Osteocyte (in vitro differentiated cells): ENCODE measurements at regions not wholly inside any gene's neighbourhood (a gene's known extent, or its start where the extent isn't known, plus 50 kb on each side); places are given as distances from the start of the nearest gene placed in this dataset.
"Not testable (repeated sequence)": the region's sequence is repeated elsewhere in the genome, so short reads cannot be mapped to it uniquely, and the experiment has no call there.

ENCODE experiments used
- DNase-seq: peaks from one replicate; pipeline ENCODE4 v3.0.0; 2021; ENCODE audit warnings: mixed read lengths; ENCODE audit not compliant: unreplicated experiment; ENCODE audit errors: extremely low spot score
- H3K27ac Mint-ChIP-seq: one replicate; pipeline ENCODE4 v1.8.0; 2021; ENCODE audit warnings: mild to moderate bottlenecking, mixed read lengths; ENCODE audit not compliant: unreplicated experiment
- H3K27me3 Mint-ChIP-seq: one replicate; pipeline ENCODE4 v1.8.0; 2021; ENCODE audit warnings: mixed read lengths; ENCODE audit not compliant: unreplicated experiment
- H3K36me3 Mint-ChIP-seq: one replicate; pipeline ENCODE4 v1.8.0; 2021; ENCODE audit warnings: mixed read lengths; ENCODE audit not compliant: unreplicated experiment
- H3K4me1 Mint-ChIP-seq: one replicate; pipeline ENCODE4 v1.8.0; 2021; ENCODE audit warnings: mixed read lengths; ENCODE audit not compliant: unreplicated experiment
- H3K4me3 Mint-ChIP-seq: one replicate; pipeline ENCODE4 v1.8.0; 2021; ENCODE audit warnings: mild to moderate bottlenecking, moderate library complexity, mixed read lengths; ENCODE audit not compliant: unreplicated experiment
- H3K9me3 Mint-ChIP-seq: one replicate; pipeline ENCODE4 v1.8.0; 2021; ENCODE audit warnings: mixed read lengths; ENCODE audit not compliant: unreplicated experiment
- TF ChIP-seq, protein P1 (sequence below): fragments of 200-600 bp; sonication (generic); IDR thresholded peaks from 2 replicates; pipeline ENCODE4 v1.5.0; 2021; ENCODE audit warnings: antibody characterized with exemption, mild to moderate bottlenecking, moderate library complexity

DNA sequence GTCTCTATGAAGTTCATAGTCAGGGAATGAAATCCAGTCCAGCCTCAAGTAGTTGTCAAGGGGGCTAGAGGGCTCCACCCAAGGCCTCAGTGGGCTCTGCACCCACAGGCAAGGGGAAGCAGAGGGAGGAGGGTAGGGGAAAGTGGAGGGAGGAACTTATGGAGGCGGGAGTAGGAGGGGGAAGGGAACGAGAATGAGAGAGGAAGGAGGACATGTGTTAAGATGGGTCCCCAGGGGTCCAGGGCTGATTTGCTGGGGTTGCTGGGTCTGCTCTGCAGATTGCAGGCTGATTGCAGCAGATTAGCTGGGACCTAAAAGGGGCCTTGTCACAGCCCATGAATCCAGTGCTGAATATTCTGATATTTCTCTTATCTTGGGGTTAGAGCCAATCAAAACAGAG, 166.9 kb upstream of the IL12B start:
- no peak for DNase-seq
- TF ChIP-seq, protein P1, sequence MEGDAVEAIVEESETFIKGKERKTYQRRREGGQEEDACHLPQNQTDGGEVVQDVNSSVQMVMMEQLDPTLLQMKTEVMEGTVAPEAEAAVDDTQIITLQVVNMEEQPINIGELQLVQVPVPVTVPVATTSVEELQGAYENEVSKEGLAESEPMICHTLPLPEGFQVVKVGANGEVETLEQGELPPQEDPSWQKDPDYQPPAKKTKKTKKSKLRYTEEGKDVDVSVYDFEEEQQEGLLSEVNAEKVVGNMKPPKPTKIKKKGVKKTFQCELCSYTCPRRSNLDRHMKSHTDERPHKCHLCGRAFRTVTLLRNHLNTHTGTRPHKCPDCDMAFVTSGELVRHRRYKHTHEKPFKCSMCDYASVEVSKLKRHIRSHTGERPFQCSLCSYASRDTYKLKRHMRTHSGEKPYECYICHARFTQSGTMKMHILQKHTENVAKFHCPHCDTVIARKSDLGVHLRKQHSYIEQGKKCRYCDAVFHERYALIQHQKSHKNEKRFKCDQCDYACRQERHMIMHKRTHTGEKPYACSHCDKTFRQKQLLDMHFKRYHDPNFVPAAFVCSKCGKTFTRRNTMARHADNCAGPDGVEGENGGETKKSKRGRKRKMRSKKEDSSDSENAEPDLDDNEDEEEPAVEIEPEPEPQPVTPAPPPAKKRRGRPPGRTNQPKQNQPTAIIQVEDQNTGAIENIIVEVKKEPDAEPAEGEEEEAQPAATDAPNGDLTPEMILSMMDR: no peak
- Mint-ChIP-seq H3K36me3 (peaks cover 2% of the 10 kb centered on the region), H3K27me3 (peaks cover 27% of the 10 kb centered on the region), H3K9me3 (no peaks in the 10 kb centered on the region), H3K4me3 (no peak overlapping the region), H3K4me1 (peaks cover 3% of the 10 kb centered on the region), H3K27ac (no peak overlapping the region)

DNA sequence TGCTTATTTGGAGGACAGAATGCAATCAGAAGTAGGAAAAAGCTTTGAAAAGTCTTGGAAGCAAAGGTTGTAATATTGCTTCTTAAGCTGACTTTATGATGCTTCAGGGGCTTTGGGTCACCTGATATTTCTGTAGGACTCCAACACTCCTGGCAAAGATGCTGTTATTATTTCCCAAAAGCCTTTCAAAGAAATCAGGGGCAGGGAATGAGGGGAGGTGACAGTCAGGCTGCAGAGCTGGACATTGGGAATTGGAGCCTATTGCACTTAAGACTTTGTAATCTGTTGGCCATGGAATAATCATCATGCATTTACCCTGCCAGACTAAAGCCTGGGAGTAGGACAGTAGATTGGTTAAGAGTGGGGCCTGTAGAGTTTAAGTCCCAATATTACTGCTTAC, 168.3 kb upstream of the IL12B start:
- no peak for DNase-seq
- H3K27ac Mint-ChIP-seq: no peak overlapping the region
- peaks cover 2% of the 10 kb centered on the region for H3K36me3 Mint-ChIP-seq
- H3K9me3 Mint-ChIP-seq: no peaks in the 10 kb centered on the region
- H3K27me3 Mint-ChIP-seq: peaks cover 22% of the 10 kb centered on the region
- H3K4me1 Mint-ChIP-seq: peaks cover 3% of the 10 kb centered on the region
- no peak overlapping the region for H3K4me3 Mint-ChIP-seq
- TF ChIP-seq, protein P1: no peak

DNA sequence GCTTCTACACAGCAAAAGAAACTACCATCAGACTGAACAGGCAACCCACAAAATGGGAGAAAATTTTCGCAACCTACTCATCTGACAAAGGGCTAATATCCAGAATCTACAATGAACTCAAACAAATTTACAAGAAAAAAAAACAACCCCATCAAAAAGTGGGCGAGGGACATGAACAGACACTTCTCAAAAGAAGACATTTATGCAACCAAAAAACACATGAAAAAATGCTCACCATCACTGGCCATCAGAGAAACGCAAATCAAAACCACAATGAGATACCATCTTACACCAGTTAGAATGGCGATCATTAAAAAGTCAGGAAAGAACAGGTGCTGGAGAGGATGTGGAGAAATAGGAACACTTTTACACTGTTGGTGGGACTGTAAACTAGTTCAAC, 171.8 kb upstream of the IL12B start:
- H3K4me3 Mint-ChIP-seq, H3K27me3 Mint-ChIP-seq, H3K36me3 Mint-ChIP-seq, H3K27ac Mint-ChIP-seq, H3K9me3 Mint-ChIP-seq, DNase-seq: not testable (repeated sequence)
- peaks cover 12% of the 10 kb centered on the region for H3K4me1 Mint-ChIP-seq

DNA sequence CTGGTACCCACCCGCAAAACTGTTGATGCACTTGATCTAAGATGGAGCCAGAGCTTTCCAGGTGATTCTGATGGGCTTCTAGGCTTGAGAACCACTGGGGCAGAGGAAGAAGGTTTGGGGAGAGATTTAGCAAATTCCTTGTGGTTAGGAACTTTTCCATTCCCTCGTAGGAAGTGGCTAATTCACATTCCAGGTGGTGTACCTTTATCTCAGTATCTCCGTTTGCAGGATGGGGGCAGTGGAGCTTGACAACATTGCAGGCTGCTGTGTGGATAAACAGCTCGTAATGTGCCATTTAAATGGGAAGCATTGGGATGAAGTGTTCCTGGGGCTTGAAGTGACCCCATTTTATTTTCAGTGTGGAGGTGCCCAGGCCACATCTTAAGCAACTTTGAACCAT, 172.9 kb upstream of the IL12B start:
- TF ChIP-seq, protein P1: no peak
- Mint-ChIP-seq H3K27ac (no peak overlapping the region), H3K9me3 (no peaks in the 10 kb centered on the region), H3K36me3 (peaks cover 2% of the 10 kb centered on the region), H3K4me3 (no peak overlapping the region), H3K4me1 (peaks cover 18% of the 10 kb centered on the region), H3K27me3 (no peaks in the 10 kb centered on the region)
- DNase-seq: no peak

DNA sequence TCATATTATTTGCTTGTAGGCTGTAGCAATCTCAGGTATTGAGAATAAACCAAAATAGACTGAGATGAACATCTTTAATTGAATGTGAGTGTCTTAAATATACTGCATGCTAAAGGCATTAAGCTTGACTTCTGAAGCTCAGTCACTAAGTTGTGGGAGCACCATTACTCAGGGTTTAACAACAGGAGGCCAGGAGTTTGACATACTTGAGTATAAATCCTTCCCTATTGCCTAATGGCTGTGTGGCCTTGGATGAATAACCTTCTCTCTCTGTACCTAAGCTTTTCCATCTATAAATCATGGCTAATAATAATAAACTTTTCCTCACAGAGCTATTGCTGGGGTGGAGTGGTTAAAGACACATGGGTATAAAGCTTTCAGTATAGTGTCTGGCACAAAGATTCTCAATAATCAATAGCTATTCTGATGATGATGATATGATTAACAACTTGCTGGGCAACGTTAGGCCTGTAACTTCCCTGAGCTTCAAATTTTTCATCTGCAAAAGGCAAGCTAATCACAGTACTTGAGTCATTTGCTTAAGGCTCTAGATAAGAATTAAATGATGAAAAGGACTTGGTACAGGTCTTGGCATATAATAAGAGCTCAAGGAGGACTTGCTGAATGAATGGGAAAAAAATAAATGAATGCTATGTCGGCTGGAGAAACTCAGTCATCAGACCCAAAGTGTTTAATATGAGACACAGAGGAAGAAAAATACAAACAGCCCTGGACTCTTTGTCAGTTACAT, 174.0 kb upstream of the IL12B start:
- no peak overlapping the region for H3K27ac Mint-ChIP-seq
- H3K4me1 Mint-ChIP-seq: peaks cover 28% of the 10 kb centered on the region
- no peaks in the 10 kb centered on the region for H3K27me3 Mint-ChIP-seq
- H3K9me3 Mint-ChIP-seq: no peaks in the 10 kb centered on the region
- H3K36me3 Mint-ChIP-seq: peaks cover 2% of the 10 kb centered on the region
- no peak overlapping the region for H3K4me3 Mint-ChIP-seq
- DNase-seq: no peak
- TF ChIP-seq, protein P1: no peak
